ENCODE measurements at regions not wholly inside any gene's neighbourhood (a gene's known extent, or its start where the extent isn't known, plus 50 kb on each side); places are given as distances from the start of the nearest gene placed in this dataset.

DNA sequence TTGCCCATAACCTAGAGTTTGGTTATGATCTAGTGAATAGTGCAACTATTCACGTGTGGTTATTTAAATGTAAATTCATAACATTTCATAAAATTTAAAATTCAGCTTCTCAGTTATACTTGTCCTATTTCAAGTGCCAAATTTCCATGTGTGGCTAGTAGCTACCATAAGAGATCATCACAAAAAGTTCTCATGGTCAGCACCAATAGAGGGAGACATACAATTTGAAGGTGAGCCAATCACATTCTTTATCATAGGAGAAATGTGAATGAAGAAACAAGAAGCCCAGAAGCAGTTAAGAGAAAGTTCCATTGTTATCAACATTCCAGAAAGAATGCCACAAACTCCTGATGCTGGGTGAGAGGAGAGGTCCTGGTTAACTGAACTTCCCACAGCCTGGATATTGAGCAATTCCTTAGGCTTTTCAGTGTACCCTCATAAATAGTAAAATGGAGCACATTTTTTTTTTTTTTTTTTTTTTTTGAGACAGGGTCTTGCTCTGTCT is 892.9 kb upstream of the USP15 start:
- Histone ChIP-seq H2AK5ac (ENCODE audit: low read length, severe bottlenecking) (no peak overlapping the region), H2AFZ (ENCODE audit: low read depth, low read length) (no peak overlapping the region), H2BK5ac (ENCODE audit: low read depth, low read length, poor library complexity, severe bottlenecking) (no peak overlapping the region), H2BK15ac (ENCODE audit: low read depth, poor library complexity, severe bottlenecking) (no peak overlapping the region), H2BK120ac (ENCODE audit: low read depth, low read length) (no peak overlapping the region), H4K8ac (ENCODE audit: low read length) (no peak overlapping the region), H4K91ac (ENCODE audit: low read length) (no peak overlapping the region), H3K18ac (ENCODE audit: low read depth in 1 of 2, low read length in 2 of 2) (no peak overlapping the region), H3K4me1 (ENCODE audit: control insufficient read depth, insufficient read depth, low read depth, low read length) (no peaks in the 10 kb centered on the region), H3K9ac (ENCODE audit: low read length) (no peak overlapping the region), H3K36me3 (ENCODE audit: control insufficient read depth in 1 of 2, insufficient read depth in 2 of 2, low read depth in 1 of 2, low read length in 2 of 2) (no peaks in the 10 kb centered on the region), H3K27ac (ENCODE audit: low read length, poor library complexity, severe bottlenecking) (no peak overlapping the region), H3K79me1 (replicated peaks; ENCODE audit: low read length, poor library complexity, severe bottlenecking) (no peaks in the 10 kb centered on the region), H3K27me3 (ENCODE audit: control insufficient read depth in 1 of 2, insufficient read depth in 1 of 2, low read length in 2 of 2) (no peaks in the 10 kb centered on the region), H2BK12ac (ENCODE audit: low read length in 2 of 2) (no peak overlapping the region), H3K4me3 (ENCODE audit: insufficient read depth in 1 of 2, low read depth in 1 of 2, low read length in 2 of 2) (no peak overlapping the region), H3K4ac (ENCODE audit: low read depth in 1 of 2, low read length in 2 of 2) (no peak overlapping the region), H3K9me3 (ENCODE audit: control insufficient read depth, low read length) (no peaks in the 10 kb centered on the region), H3K4me2 (ENCODE audit: low read length, poor library complexity, severe bottlenecking) (no peak overlapping the region), H3K23ac (ENCODE audit: low read length in 2 of 2) (no peak overlapping the region), H3K14ac (ENCODE audit: low read length in 2 of 2) (no peak overlapping the region)
- peak; percentile 2 for DNase-seq
- no CpG with 5 or more reads among the region's 1 CpG for WGBS

DNA sequence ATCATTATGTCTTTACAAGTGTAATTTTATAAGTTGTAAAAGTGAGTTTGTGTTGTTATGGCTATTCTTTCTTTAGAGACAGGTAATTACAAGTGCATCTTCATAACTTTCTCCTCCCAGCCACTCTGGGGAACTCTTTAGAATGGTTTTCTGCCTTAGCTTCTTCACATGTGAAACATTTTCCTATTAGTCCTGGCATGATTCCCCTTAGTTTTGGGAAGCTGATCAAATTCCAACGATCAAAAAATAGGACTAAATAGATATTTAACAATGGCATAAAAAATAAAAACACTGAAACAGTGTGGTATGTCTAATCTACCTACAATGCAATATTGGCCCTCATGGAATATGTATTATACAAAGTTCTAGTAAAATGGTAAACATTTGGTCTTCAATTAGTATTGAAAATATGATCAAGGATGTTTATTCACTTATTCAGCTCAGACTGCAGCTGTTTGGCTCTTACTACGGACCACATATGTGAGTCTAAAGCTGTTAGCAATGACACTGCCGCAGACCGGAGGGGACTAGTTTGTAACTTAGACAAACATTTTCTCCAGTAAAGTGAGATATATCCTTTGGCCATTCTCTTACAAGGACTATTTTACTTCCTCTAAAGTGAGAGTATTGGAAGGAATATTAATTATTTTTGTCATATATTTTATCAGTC is 890.8 kb upstream of the USP15 start:
- no peaks in the 10 kb centered on the region for H3K9me3 ChIP-seq (ENCODE audit: control insufficient read depth, low read length)
- H2AFZ ChIP-seq (ENCODE audit: low read depth, low read length), result no peak overlapping the region
- no peaks in the 10 kb centered on the region for H3K79me1 ChIP-seq (replicated peaks; ENCODE audit: low read length, poor library complexity, severe bottlenecking)
- DNase-seq, result no peak
- no peak overlapping the region for H3K4me3 ChIP-seq (ENCODE audit: insufficient read depth in 1 of 2, low read depth in 1 of 2, low read length in 2 of 2)
- no peak overlapping the region for H3K27ac ChIP-seq (ENCODE audit: low read length, poor library complexity, severe bottlenecking)
- H3K36me3 ChIP-seq (ENCODE audit: control insufficient read depth in 1 of 2, insufficient read depth in 2 of 2, low read depth in 1 of 2, low read length in 2 of 2), result no peaks in the 10 kb centered on the region
- no peak overlapping the region for H3K23ac ChIP-seq (ENCODE audit: low read length in 2 of 2)
- no peak overlapping the region for H3K9ac ChIP-seq (ENCODE audit: low read length)
- no peak overlapping the region for H4K91ac ChIP-seq (ENCODE audit: low read length)
- no peak overlapping the region for H3K18ac ChIP-seq (ENCODE audit: low read depth in 1 of 2, low read length in 2 of 2)
- no peak overlapping the region for H3K4me2 ChIP-seq (ENCODE audit: low read length, poor library complexity, severe bottlenecking)
- no peak overlapping the region for H2BK12ac ChIP-seq (ENCODE audit: low read length in 2 of 2)
- no peak overlapping the region for H3K4ac ChIP-seq (ENCODE audit: low read depth in 1 of 2, low read length in 2 of 2)
- no peak overlapping the region for H2BK120ac ChIP-seq (ENCODE audit: low read depth, low read length)
- H4K8ac ChIP-seq (ENCODE audit: low read length), result no peak overlapping the region
- no peak overlapping the region for H2AK5ac ChIP-seq (ENCODE audit: low read length, severe bottlenecking)
- no peak overlapping the region for H2BK15ac ChIP-seq (ENCODE audit: low read depth, poor library complexity, severe bottlenecking)
- H3K14ac ChIP-seq (ENCODE audit: low read length in 2 of 2), result no peak overlapping the region
- H3K27me3 ChIP-seq (ENCODE audit: control insufficient read depth in 1 of 2, insufficient read depth in 1 of 2, low read length in 2 of 2), result no peaks in the 10 kb centered on the region
- no peaks in the 10 kb centered on the region for H3K4me1 ChIP-seq (ENCODE audit: control insufficient read depth, insufficient read depth, low read depth, low read length)
- WGBS, result 100% methylated on average over 3 of the region's 4 CpGs
- H2BK5ac ChIP-seq (ENCODE audit: low read depth, low read length, poor library complexity, severe bottlenecking), result no peak overlapping the region

DNA sequence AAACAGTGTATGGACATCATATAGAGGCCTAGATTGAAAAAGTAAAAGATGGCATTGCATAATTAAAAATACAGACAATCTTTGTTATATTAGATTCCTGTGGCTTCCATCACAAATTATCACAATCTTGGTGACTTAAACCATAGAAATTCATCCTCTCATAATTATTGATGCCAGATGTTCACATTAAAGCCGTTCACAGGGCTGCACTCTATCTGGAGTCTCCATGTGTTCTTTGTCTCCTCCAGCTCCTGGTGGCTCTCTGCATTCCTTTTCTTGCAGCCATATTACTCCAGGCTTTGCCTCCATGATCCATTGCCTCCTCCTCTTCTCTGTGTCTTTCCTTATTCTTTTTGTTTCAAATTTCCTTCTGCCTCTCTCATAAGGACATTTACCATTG is 875.7 kb upstream of the USP15 start:
- no peak overlapping the region for H2AFZ ChIP-seq (ENCODE audit: low read depth, low read length)
- no peak for DNase-seq
- H3K9ac ChIP-seq (ENCODE audit: low read length), result no peak overlapping the region
- H4K91ac ChIP-seq (ENCODE audit: low read length), result no peak overlapping the region
- no peak overlapping the region for H2BK5ac ChIP-seq (ENCODE audit: low read depth, low read length, poor library complexity, severe bottlenecking)
- 64% methylated on average over 1 of the region's 1 CpG for WGBS
- H4K8ac ChIP-seq (ENCODE audit: low read length), result no peak overlapping the region
- no peaks in the 10 kb centered on the region for H3K9me3 ChIP-seq (ENCODE audit: control insufficient read depth, low read length)
- no peak overlapping the region for H3K14ac ChIP-seq (ENCODE audit: low read length in 2 of 2)
- H3K79me1 ChIP-seq (replicated peaks; ENCODE audit: low read length, poor library complexity, severe bottlenecking), result no peaks in the 10 kb centered on the region
- H2BK15ac ChIP-seq (ENCODE audit: low read depth, poor library complexity, severe bottlenecking), result no peak overlapping the region
- H3K36me3 ChIP-seq (ENCODE audit: control insufficient read depth in 1 of 2, insufficient read depth in 2 of 2, low read depth in 1 of 2, low read length in 2 of 2), result no peaks in the 10 kb centered on the region
- no peaks in the 10 kb centered on the region for H3K27me3 ChIP-seq (ENCODE audit: control insufficient read depth in 1 of 2, insufficient read depth in 1 of 2, low read length in 2 of 2)
- H3K4me3 ChIP-seq (ENCODE audit: insufficient read depth in 1 of 2, low read depth in 1 of 2, low read length in 2 of 2), result no peak overlapping the region
- no peaks in the 10 kb centered on the region for H3K4me1 ChIP-seq (ENCODE audit: control insufficient read depth, insufficient read depth, low read depth, low read length)
- no peak overlapping the region for H2AK5ac ChIP-seq (ENCODE audit: low read length, severe bottlenecking)
- no peak overlapping the region for H3K23ac ChIP-seq (ENCODE audit: low read length in 2 of 2)
- H3K4me2 ChIP-seq (ENCODE audit: low read length, poor library complexity, severe bottlenecking), result no peak overlapping the region
- no peak overlapping the region for H3K4ac ChIP-seq (ENCODE audit: low read depth in 1 of 2, low read length in 2 of 2)
- H2BK120ac ChIP-seq (ENCODE audit: low read depth, low read length), result no peak overlapping the region
- H2BK12ac ChIP-seq (ENCODE audit: low read length in 2 of 2), result no peak overlapping the region
- H3K18ac ChIP-seq (ENCODE audit: low read depth in 1 of 2, low read length in 2 of 2), result no peak overlapping the region
- no peak overlapping the region for H3K27ac ChIP-seq (ENCODE audit: low read length, poor library complexity, severe bottlenecking)

DNA sequence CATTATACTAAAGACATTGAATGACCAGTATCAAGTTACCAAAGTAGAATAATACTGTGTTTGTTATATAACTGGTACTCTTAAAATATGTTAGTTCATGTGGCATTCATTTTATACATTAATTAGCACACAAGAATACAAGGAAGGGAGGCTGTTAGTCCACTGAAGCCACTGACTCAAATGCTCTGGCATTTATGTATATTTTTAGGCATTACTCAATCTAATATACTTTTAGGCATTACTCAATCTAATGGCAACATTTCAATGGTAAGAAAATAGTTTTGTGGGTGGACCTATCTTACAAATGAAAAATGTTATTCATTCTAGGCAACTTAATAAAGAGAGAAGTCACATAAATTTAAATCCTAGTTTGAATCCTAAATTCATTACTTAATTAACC is 874.4 kb upstream of the USP15 start:
- H2BK5ac ChIP-seq (ENCODE audit: low read depth, low read length, poor library complexity, severe bottlenecking), result no peak overlapping the region
- H3K9me3 ChIP-seq (ENCODE audit: control insufficient read depth, low read length), result no peaks in the 10 kb centered on the region
- no peaks in the 10 kb centered on the region for H3K36me3 ChIP-seq (ENCODE audit: control insufficient read depth in 1 of 2, insufficient read depth in 2 of 2, low read depth in 1 of 2, low read length in 2 of 2)
- H3K4me3 ChIP-seq (ENCODE audit: insufficient read depth in 1 of 2, low read depth in 1 of 2, low read length in 2 of 2), result no peak overlapping the region
- H3K4ac ChIP-seq (ENCODE audit: low read depth in 1 of 2, low read length in 2 of 2), result no peak overlapping the region
- no peaks in the 10 kb centered on the region for H3K27me3 ChIP-seq (ENCODE audit: control insufficient read depth in 1 of 2, insufficient read depth in 1 of 2, low read length in 2 of 2)
- DNase-seq, result peak; percentile 28
- H4K8ac ChIP-seq (ENCODE audit: low read length), result no peak overlapping the region
- H3K4me2 ChIP-seq (ENCODE audit: low read length, poor library complexity, severe bottlenecking), result no peak overlapping the region
- H3K4me1 ChIP-seq (ENCODE audit: control insufficient read depth, insufficient read depth, low read depth, low read length), result no peaks in the 10 kb centered on the region
- no peak overlapping the region for H3K27ac ChIP-seq (ENCODE audit: low read length, poor library complexity, severe bottlenecking)
- H2BK15ac ChIP-seq (ENCODE audit: low read depth, poor library complexity, severe bottlenecking), result no peak overlapping the region
- H2AFZ ChIP-seq (ENCODE audit: low read depth, low read length), result no peak overlapping the region
- no peak overlapping the region for H2BK120ac ChIP-seq (ENCODE audit: low read depth, low read length)
- no peak overlapping the region for H2AK5ac ChIP-seq (ENCODE audit: low read length, severe bottlenecking)
- no peak overlapping the region for H2BK12ac ChIP-seq (ENCODE audit: low read length in 2 of 2)
- no peaks in the 10 kb centered on the region for H3K79me1 ChIP-seq (replicated peaks; ENCODE audit: low read length, poor library complexity, severe bottlenecking)
- no peak overlapping the region for H3K14ac ChIP-seq (ENCODE audit: low read length in 2 of 2)
- H3K18ac ChIP-seq (ENCODE audit: low read depth in 1 of 2, low read length in 2 of 2), result no peak overlapping the region
- no peak overlapping the region for H4K91ac ChIP-seq (ENCODE audit: low read length)
- H3K9ac ChIP-seq (ENCODE audit: low read length), result no peak overlapping the region
- H3K23ac ChIP-seq (ENCODE audit: low read length in 2 of 2), result no peak overlapping the region

All from mesenchymal stem cell (in vitro differentiated cells and primary cell).